Nephron progenitor cell (in vitro differentiated cells): ENCODE measurements at regions not wholly inside any gene's neighbourhood (a gene's known extent, or its start where the extent isn't known, plus 50 kb on each side); places are given as distances from the start of the nearest gene placed in this dataset.
A peak's percentile ranks its signal among the peaks of the same experiment; 100 is the strongest.

Experiments
- DNase-seq: peaks from one replicate; pipeline ENCODE4 v3.0.0; 2021
- H3K27ac Mint-ChIP-seq: 2 replicates; pipeline ENCODE4 v1.8.0; 2021; ENCODE audit warnings: mild to moderate bottlenecking, moderate library complexity, mixed read lengths
- H3K27me3 Mint-ChIP-seq: 2 replicates; pipeline ENCODE4 v1.8.0; 2021; ENCODE audit warnings: mild to moderate bottlenecking, low read depth, mixed read lengths; ENCODE audit not compliant: poor library complexity
- H3K36me3 Mint-ChIP-seq: 2 replicates; pipeline ENCODE4 v1.8.0; 2021; ENCODE audit warnings: low read depth, mixed read lengths
- H3K4me1 Mint-ChIP-seq: 2 replicates; pipeline ENCODE4 v1.8.0; 2021; ENCODE audit warnings: mixed read lengths
- H3K4me3 Mint-ChIP-seq: 2 replicates; pipeline ENCODE4 v1.8.0; 2021; ENCODE audit warnings: mild to moderate bottlenecking, moderate library complexity, mixed read lengths
- H3K9me3 Mint-ChIP-seq: 2 replicates; pipeline ENCODE4 v1.8.0; 2021; ENCODE audit warnings: mild to moderate bottlenecking, moderate library complexity, mixed read lengths
- TF ChIP-seq, protein P1 (sequence below): fragments of 200-600 bp; sonication (generic); IDR thresholded peaks from 2 replicates; pipeline ENCODE4 v1.5.0; 2021; ENCODE audit warnings: antibody characterized with exemption

GRCh38 chr5:27995867-27996266 is 957.5 kb upstream of the CDH9 start:
- no peaks in the 10 kb centered on the region for H3K4me1 Mint-ChIP-seq
- H3K9me3 Mint-ChIP-seq = peaks cover 3% of the 10 kb centered on the region
- H3K36me3 Mint-ChIP-seq = no peaks in the 10 kb centered on the region
- no peak overlapping the region for H3K27ac Mint-ChIP-seq
- TF ChIP-seq, protein P1, sequence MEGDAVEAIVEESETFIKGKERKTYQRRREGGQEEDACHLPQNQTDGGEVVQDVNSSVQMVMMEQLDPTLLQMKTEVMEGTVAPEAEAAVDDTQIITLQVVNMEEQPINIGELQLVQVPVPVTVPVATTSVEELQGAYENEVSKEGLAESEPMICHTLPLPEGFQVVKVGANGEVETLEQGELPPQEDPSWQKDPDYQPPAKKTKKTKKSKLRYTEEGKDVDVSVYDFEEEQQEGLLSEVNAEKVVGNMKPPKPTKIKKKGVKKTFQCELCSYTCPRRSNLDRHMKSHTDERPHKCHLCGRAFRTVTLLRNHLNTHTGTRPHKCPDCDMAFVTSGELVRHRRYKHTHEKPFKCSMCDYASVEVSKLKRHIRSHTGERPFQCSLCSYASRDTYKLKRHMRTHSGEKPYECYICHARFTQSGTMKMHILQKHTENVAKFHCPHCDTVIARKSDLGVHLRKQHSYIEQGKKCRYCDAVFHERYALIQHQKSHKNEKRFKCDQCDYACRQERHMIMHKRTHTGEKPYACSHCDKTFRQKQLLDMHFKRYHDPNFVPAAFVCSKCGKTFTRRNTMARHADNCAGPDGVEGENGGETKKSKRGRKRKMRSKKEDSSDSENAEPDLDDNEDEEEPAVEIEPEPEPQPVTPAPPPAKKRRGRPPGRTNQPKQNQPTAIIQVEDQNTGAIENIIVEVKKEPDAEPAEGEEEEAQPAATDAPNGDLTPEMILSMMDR = no peak
- H3K4me3 Mint-ChIP-seq = no peak overlapping the region
- no peak for DNase-seq
- no peaks in the 10 kb centered on the region for H3K27me3 Mint-ChIP-seq

- H3K27me3 Mint-ChIP-seq = no peaks in the 10 kb centered on the region
- TF ChIP-seq, protein P1 = no peak
- H3K4me3 Mint-ChIP-seq = no peak overlapping the region
- H3K36me3 Mint-ChIP-seq = no peaks in the 10 kb centered on the region
- H3K4me1 Mint-ChIP-seq = no peaks in the 10 kb centered on the region
- peaks cover 11% of the 10 kb centered on the region for H3K9me3 Mint-ChIP-seq
- DNase-seq = no peak
- no peak overlapping the region for H3K27ac Mint-ChIP-seq
These were observed 939.9 kb upstream of the CDH9 start for GRCh38 chr5:27978322-27978721.

GRCh38 chr5:27969157-27969556 is 930.8 kb upstream of the CDH9 start:
- H3K27ac Mint-ChIP-seq = no peak overlapping the region
- H3K36me3 Mint-ChIP-seq = no peaks in the 10 kb centered on the region
- TF ChIP-seq, protein P1 = no peak
- H3K27me3 Mint-ChIP-seq = no peaks in the 10 kb centered on the region
- no peak overlapping the region for H3K4me3 Mint-ChIP-seq
- DNase-seq = no peak
- no peaks in the 10 kb centered on the region for H3K4me1 Mint-ChIP-seq
- H3K9me3 Mint-ChIP-seq = peaks cover 9% of the 10 kb centered on the region

GRCh38 chr5:27963050-27963783 is 924.8 kb upstream of the CDH9 start:
- Mint-ChIP-seq H3K4me3 (no peak overlapping the region), H3K36me3 (no peaks in the 10 kb centered on the region), H3K9me3 (peaks cover 12% of the 10 kb centered on the region), H3K27me3 (no peaks in the 10 kb centered on the region), H3K4me1 (no peaks in the 10 kb centered on the region), H3K27ac (no peak overlapping the region)
- DNase-seq = no peak
- TF ChIP-seq, protein P1 = no peak

- H3K27ac Mint-ChIP-seq = no peak overlapping the region
- TF ChIP-seq, protein P1 = no peak
- no peaks in the 10 kb centered on the region for H3K36me3 Mint-ChIP-seq
- no peaks in the 10 kb centered on the region for H3K4me1 Mint-ChIP-seq
- no peak for DNase-seq
- H3K27me3 Mint-ChIP-seq = no peaks in the 10 kb centered on the region
- H3K4me3 Mint-ChIP-seq = no peak overlapping the region
- H3K9me3 Mint-ChIP-seq = peaks cover 12% of the 10 kb centered on the region
These were observed 923.8 kb upstream of the CDH9 start for GRCh38 chr5:27962198-27962597.

GRCh38 chr5:27947088-27947487 is 908.7 kb upstream of the CDH9 start:
- DNase-seq = no peak
- TF ChIP-seq, protein P1 = no peak
- Mint-ChIP-seq H3K9me3 (no peaks in the 10 kb centered on the region), H3K4me1 (peaks cover 5% of the 10 kb centered on the region), H3K4me3 (no peak overlapping the region), H3K27me3 (peaks cover 3% of the 10 kb centered on the region), H3K27ac (peak overlapping the region; percentile 32), H3K36me3 (no peaks in the 10 kb centered on the region)
